ENCODE measurements at regions not wholly inside any gene's neighbourhood (a gene's known extent, or its start where the extent isn't known, plus 50 kb on each side); places are given as distances from the start of the nearest gene placed in this dataset.
A peak's percentile ranks its signal among the peaks of the same experiment; 100 is the strongest.
"Not testable (repeated sequence)": the region's sequence is repeated elsewhere in the genome, so short reads cannot be mapped to it uniquely, and the experiment has no call there.

DNA sequence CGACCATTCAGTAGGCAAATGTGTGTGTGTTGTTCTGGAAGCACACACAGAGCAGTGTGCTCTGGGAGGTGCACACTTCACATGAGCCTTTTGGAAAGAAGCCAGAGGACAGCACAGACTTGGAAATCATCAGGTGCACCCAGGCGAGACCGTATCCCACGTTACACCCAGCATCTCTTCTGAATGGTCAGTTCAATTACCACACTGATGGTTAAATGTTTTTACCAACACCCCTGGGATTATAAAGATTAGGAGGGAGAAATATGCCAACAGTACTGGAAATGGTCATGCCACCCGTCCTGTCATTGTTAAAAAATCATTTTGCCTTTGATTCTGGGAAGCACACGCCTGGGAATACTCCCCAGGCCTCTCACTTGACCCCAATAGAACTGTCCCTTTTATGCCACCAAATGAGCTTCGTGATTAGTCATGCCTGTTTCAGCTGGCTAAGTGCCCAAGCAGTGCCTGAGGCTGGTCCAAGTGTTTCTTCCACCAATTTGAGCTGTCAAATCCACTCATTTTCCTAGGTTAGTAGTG is 183.7 kb downstream of the NRP2 start:
- DNase-seq = peak in 11 of 56 donors; percentile 4 to 43 (median 25)

DNA sequence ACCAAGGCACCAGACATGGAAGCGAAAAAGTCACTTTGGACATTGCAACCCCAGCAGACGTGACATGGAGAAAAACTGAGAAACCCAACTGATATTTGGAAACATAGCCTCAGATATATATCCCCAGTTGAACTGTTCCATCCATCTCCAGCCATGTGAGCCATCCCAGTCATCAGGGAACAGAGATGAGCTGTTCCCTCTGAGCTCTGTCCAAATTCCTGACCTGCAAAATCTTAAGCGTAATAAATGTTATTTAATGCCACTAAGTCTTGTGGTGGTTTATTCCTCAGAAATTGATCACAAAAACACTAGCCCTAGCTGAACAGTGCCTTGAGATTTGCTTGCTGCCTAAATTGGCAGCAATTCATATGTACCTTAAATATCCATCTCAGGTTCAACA is 182.8 kb downstream of the NRP2 start:
- no peak for DNase-seq

- DNase-seq = no peak
Observed at GRCh38 chr2:205864491-205864890, 182.2 kb downstream of the NRP2 start.

DNA sequence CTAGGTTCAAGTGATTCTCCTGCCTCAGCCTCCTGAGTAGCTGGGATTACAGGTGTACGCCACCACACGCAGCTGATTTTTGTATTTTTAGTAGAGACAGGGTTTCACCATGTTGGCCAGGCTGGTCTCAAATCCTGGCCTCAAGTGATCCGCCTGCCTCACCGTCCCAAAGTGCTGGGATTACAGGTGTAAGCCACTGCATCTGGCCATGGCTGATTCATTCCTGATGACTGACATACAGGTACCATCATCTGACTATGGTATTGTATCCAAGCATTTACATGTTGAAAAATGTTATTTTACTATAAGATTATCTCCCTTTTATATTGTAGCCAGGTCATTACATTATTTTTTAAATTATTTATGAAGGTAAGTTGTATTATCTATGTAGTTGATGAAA is 180.5 kb downstream of the NRP2 start:
- DNase-seq = not testable (repeated sequence)

DNA sequence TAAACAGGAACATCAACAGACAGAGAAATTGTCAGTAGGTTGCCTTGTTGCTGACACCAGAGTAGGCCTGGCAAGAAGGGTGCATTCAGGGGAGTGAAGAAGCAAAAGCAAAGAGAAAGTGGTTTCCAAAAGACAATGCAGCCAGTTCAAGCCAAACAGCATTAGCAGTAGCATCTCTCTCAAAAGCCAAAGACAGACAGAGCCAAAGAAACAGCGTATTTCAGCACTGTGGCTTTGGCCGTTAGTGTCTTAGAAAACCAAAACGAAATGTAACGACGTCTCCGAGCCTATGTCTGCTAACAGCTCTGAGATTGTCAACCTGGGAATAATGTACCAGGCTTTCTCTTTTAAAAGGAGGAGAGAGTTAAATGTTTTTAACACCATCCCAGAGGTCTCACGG is 178.6 kb downstream of the NRP2 start:
- no peak for DNase-seq

DNA sequence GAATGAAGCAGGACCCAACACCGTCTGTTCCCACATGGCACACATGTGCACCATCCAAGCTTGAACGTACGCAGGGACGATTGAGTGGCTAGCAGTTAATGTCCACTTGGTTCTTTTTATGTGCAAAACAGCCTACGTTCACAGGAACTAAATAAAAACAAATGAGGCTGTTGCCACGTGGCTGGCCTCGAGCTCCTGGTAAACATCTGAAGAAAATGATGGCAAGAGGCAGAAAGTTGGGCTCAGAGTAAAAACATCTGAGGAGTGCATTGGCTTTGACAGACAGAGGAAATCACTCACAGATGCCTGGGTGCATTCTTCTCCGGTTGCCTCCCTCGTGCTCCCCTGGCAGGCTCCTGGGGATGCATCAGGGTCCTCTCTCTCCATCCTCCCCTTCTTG is 177.9 kb downstream of the NRP2 start:
- DNase-seq = no peak

DNA sequence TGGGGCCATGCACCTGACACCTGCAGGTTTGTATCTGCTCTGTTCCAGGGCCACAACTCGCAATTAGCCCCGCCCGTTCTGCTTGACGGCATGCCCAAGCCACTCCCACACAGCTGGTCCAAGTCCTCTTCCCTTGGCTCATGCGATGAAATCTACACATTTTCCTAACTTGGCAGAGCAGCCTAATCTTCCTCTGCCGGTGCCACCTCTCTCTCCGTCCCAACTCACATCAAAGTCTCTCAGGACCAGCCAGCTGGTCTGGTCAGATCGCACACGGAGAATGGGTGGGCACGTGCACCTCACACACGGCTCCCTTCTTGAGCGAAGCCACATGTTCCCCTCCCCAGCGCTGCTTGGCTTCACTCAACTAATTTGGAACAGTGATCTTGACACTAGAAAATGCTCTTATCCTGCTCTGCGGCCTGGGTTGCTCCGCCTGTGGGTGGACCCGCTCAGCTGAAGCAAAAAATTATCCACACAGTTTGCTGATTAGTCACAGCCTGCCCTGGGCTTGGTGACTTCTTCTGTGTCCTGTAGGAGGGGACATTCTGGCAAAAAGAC is 176.7 kb downstream of the NRP2 start:
- no peak for DNase-seq

DNA sequence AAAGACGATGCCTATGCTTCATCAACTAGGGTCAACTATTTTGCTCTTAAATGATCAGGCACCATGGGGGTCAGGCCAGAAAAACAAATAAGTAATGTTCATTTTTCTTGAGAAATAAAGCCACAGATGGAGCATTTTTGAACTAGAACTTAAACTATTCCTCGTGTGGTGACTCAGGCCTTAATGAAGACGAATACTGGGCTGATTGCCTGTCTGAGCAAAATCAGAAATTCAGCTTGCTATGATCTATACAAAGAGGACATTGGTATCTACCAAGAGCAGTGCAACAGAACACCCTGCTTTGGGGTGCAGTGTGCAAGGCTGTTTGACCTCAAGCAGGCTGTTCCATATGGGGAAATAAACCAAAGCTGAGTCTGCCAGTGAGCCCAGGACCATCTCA is 176.0 kb downstream of the NRP2 start:
- DNase-seq = no peak

DNA sequence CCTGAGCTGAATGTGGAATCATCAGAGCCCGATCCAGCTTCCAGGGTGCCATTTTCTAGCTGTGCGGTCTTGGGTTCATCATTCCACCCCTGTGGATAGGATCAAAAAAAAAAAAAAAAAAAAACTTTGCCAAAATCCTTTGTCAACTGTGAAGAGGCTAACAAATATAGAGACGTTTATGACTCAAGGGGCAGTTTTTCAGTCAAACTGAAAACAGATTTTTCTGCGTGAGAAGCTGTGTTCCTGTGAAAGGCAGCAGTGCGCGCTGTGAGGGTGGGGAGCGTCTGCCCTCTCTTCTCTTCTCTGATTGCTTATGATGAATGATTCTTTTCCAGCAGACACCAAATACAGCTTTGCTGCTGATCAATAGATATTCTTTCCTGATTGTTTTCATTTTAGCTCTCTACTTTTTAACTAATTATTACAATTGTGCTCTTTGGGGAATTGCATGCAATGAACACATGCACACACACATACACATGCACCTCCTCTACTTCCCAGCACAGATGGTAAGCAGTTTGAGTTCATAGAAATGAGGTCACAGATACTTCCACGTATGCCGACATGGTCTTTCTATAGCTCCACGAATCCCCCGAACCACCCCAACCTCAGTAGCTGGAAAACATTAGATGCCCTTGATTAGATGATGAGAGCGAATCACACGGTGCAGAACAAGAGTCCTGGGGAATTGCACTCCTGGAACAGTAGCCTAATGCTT is 175.4 kb downstream of the NRP2 start:
- peak in 11 of 56 donors; percentile 4 to 41 (median 11) for DNase-seq

DNA sequence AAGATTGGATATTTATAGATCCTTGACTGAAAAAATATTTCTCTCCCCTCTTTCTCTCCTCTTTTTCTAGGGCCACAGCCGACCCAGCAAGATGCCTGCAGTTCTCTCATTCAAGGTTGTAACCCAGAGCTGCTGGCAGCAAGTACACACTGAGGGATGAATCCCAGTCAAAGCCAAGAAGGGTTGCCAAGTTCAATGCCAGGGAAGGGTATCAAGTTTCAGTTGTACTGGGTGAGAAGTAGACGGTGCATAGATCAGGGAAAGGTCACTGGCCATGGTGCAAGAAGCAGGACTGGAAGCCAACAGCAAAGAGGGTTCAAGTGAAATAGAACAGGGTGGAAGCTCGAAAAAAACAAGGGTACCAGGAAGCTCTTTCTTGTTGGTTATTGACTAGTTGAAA is 170.2 kb downstream of the NRP2 start:
- no peak for DNase-seq

GRCh38 chr2:205850611-205851010 is 168.3 kb downstream of the NRP2 start:
- no peak for DNase-seq

GRCh38 chr2:205850132-205850531 is 167.8 kb downstream of the NRP2 start:
- DNase-seq = no peak

GRCh38 chr2:205849136-205849535 is 166.8 kb downstream of the NRP2 start:
- DNase-seq = no peak

GRCh38 chr2:205848601-205849000 is 166.3 kb downstream of the NRP2 start:
- no peak for DNase-seq
